ENCODE measurements at regions not wholly inside any gene's neighbourhood (a gene's known extent, or its start where the extent isn't known, plus 50 kb on each side); places are given as distances from the start of the nearest gene placed in this dataset.

- H3K27me3 ChIP-seq (ENCODE audit: insufficient read depth, poor library complexity, severe bottlenecking), result no peaks in the 10 kb centered on the region
- ATAC-seq (ENCODE audit: low read depth), result no peak
- DNase-seq (ENCODE audit: low spot score), result no peak
Observed at GRCh38 chr5:166369807-166370206, 1921.6 kb upstream of the WWC1 start.

GRCh38 chr5:166370928-166371690 is 1920.3 kb upstream of the WWC1 start:
- Histone ChIP-seq H3K4me3 (ENCODE audit: severe bottlenecking) (peak overlapping the region; percentile 8), H3K27ac (ENCODE audit: poor library complexity, severe bottlenecking) (no peak overlapping the region), H3K4me1 (ENCODE audit: insufficient read depth, poor library complexity, severe bottlenecking) (peaks cover 4% of the 10 kb centered on the region), H3K36me3 (ENCODE audit: low read depth) (no peaks in the 10 kb centered on the region; the same call in 1 of the 2 replicates), H3K27me3 (ENCODE audit: insufficient read depth, poor library complexity, severe bottlenecking) (no peaks in the 10 kb centered on the region), H3K9me3 (ENCODE audit: severe bottlenecking) (no peaks in the 10 kb centered on the region)
- TF ChIP-seq CTCF (IDR thresholded peaks at IDR 0.05; ENCODE audit: poor library complexity, severe bottlenecking), result no peak
- ATAC-seq (ENCODE audit: low read depth) (peak; percentile 14; the same call in 1 of the 3 replicates), DNase-seq (ENCODE audit: low spot score) (no peak)

More at GRCh38 chr5:166369807-166370206, 1921.6 kb upstream of the WWC1 start:
- no peak for TF ChIP-seq CTCF (IDR thresholded peaks at IDR 0.05; ENCODE audit: poor library complexity, severe bottlenecking)
- no peaks in the 10 kb centered on the region for H3K4me1 ChIP-seq (ENCODE audit: insufficient read depth, poor library complexity, severe bottlenecking)
- H3K4me3 ChIP-seq (ENCODE audit: severe bottlenecking), result no peak overlapping the region
- H3K36me3 ChIP-seq (ENCODE audit: low read depth), result no peaks in the 10 kb centered on the region; the same call in 1 of the 2 replicates
- no peaks in the 10 kb centered on the region for H3K9me3 ChIP-seq (ENCODE audit: severe bottlenecking)
- no peak overlapping the region for H3K27ac ChIP-seq (ENCODE audit: poor library complexity, severe bottlenecking)

GRCh38 chr5:166373817-166374216 is 1917.6 kb upstream of the WWC1 start:
- Histone ChIP-seq H3K4me3 (ENCODE audit: severe bottlenecking) (no peak overlapping the region), H3K27me3 (ENCODE audit: insufficient read depth, poor library complexity, severe bottlenecking) (no peaks in the 10 kb centered on the region), H3K4me1 (ENCODE audit: insufficient read depth, poor library complexity, severe bottlenecking) (peaks cover 4% of the 10 kb centered on the region), H3K36me3 (ENCODE audit: low read depth) (no peaks in the 10 kb centered on the region; the same call in 1 of the 2 replicates), H3K27ac (ENCODE audit: poor library complexity, severe bottlenecking) (no peak overlapping the region), H3K9me3 (ENCODE audit: severe bottlenecking) (no peaks in the 10 kb centered on the region)
- TF ChIP-seq CTCF (IDR thresholded peaks at IDR 0.05; ENCODE audit: poor library complexity, severe bottlenecking), result no peak
- DNase-seq (ENCODE audit: low spot score) (no peak), ATAC-seq (ENCODE audit: low read depth) (no peak)

- no peak for TF ChIP-seq CTCF (IDR thresholded peaks at IDR 0.05; ENCODE audit: poor library complexity, severe bottlenecking)
- H3K4me3 ChIP-seq (ENCODE audit: severe bottlenecking), result no peak overlapping the region
- H3K27ac ChIP-seq (ENCODE audit: poor library complexity, severe bottlenecking), result no peak overlapping the region
- DNase-seq (ENCODE audit: low spot score) (no peak), ATAC-seq (ENCODE audit: low read depth) (no peak)
- H3K4me1 ChIP-seq (ENCODE audit: insufficient read depth, poor library complexity, severe bottlenecking), result peaks cover 4% of the 10 kb centered on the region
- no peaks in the 10 kb centered on the region for H3K27me3 ChIP-seq (ENCODE audit: insufficient read depth, poor library complexity, severe bottlenecking)
- H3K9me3 ChIP-seq (ENCODE audit: severe bottlenecking), result no peaks in the 10 kb centered on the region
- H3K36me3 ChIP-seq (ENCODE audit: low read depth), result no peaks in the 10 kb centered on the region; the same call in 1 of the 2 replicates
Observed at GRCh38 chr5:166377756-166378155, 1913.7 kb upstream of the WWC1 start.

- H3K36me3 ChIP-seq (ENCODE audit: low read depth), result no peaks in the 10 kb centered on the region; the same call in 1 of the 2 replicates
- H3K27me3 ChIP-seq (ENCODE audit: insufficient read depth, poor library complexity, severe bottlenecking), result no peaks in the 10 kb centered on the region
- no peak overlapping the region for H3K27ac ChIP-seq (ENCODE audit: poor library complexity, severe bottlenecking)
- ATAC-seq (ENCODE audit: low read depth) (no peak), DNase-seq (ENCODE audit: low spot score) (no peak)
- H3K9me3 ChIP-seq (ENCODE audit: severe bottlenecking), result no peaks in the 10 kb centered on the region
- no peak for TF ChIP-seq CTCF (IDR thresholded peaks at IDR 0.05; ENCODE audit: poor library complexity, severe bottlenecking)
- H3K4me3 ChIP-seq (ENCODE audit: severe bottlenecking), result no peak overlapping the region
- H3K4me1 ChIP-seq (ENCODE audit: insufficient read depth, poor library complexity, severe bottlenecking), result peaks cover 4% of the 10 kb centered on the region
Observed at GRCh38 chr5:166379517-166379916, 1911.9 kb upstream of the WWC1 start.
